HG03558 (cell line): ENCODE measurements at regions not wholly inside any gene's neighbourhood (a gene's known extent, or its start where the extent isn't known, plus 50 kb on each side); places are given as distances from the start of the nearest gene placed in this dataset.
A peak's percentile ranks its signal among the peaks of the same experiment; 100 is the strongest.
"Not testable (repeated sequence)": the region's sequence is repeated elsewhere in the genome, so short reads cannot be mapped to it uniquely, and the experiment has no call there.

ENCODE experiments used
- ATAC-seq: cut with Tn5 transposase; IDR thresholded peaks from one replicate; pipeline ENCODE4 v1.9.1; 2021; ENCODE audit warnings: moderate number of reproducible peaks; ENCODE audit not compliant: unreplicated experiment; ENCODE audit errors: extremely low read depth

DNA sequence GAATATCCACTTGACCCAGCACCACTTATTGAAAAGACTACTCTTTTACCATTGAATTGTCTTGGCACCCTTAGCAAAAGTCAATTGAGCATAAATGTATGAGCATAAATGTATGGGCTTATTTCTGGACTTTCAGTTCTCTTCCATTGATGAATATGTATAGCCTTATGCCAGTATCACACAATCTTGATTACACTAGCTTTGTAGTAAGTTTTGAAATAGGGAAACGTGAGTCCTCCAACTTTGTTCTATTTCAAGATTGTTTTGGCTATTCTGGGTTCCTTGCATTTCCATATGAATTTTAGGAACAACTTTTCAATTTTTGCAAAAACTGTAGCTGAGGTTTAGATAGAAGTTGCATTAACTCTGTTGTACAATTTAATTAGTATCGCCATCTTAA, 601.0 kb downstream of the TLE1 start:
- no peak for ATAC-seq

DNA sequence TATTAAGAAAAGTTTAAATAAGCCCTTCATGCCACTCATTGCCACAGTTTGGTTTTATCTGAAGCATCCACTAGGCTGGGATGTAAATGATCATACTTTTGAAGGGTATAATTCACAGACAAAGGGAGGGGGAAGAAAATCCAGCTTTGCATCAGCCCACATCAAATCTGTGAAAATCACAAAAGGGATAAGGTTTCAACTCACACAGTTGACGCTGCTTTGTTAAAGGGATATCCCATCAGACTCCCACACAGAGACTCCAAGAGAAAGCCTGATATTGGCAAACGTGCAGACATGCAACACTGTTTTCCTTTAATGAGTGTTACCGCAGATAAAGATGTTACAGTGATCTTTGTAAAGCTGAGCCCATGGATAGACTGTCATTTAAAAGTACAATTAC, 602.9 kb downstream of the TLE1 start:
- ATAC-seq: no peak

DNA sequence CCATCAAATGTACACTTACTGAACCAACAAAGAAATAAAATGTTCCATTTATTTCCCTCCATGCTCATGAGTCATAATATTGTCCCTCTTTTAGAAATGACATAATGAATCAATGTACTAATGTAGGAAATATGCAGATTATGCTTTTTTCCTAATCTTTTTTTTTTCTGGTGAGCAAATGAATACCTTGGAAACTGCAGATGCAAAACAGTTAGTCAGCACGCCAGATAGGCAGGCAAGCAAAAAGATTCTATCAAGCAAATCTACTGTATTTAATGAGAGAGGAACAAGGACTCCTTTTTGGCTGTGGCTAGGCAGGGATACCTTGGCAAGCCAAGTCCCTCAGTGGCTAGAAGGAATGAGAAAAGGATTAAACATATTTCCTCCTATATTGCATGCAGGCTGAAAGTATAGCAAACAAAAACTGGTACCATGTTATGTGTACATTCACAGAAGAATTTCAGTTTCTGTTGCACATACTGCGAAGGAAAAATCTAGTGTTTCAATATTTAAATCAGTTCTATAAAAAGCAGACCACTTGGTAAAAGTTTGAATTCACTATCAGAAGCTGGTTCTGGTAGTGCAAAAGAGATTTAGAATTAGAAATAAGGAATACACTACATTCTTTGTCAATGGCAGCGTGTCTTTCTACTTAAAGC, 605.4 kb downstream of the TLE1 start:
- ATAC-seq: peak; percentile 74

DNA sequence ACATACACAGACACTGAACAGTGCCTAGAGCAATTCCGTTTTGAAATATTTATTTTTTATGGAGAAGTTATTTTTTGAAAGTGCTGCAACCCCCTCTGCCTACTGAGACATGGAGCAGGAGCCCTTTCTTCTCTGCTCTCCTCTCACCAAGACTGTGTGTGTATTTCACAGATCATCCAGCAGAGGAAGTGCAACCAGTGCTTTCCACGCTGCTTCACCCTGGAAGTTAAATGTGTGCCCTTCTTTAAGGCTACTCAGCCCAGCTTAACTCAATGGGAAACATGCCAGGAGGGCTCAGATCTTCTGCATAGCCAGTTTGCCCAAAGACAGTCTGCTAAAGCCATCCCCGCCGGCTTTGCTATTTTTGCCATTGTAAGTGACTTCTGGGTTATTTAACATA, 606.3 kb downstream of the TLE1 start:
- no peak for ATAC-seq

DNA sequence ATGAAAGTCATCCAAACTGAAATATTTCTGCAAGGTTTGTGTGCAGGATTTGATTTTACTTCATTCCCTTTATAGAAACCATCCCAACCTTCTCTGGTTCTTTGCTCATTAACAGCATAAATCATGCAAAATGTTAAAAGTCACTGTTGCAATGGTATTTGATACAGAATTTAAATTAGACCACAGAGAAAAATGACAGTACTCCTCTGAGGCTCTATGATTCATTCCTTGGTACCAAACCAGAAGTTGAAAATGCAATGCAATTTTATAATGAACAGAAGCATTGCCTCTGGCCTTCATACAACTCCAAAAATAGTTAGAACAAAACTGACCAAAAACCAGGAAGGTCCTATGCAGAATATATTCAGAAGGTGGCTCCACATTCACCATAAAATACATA, 607.1 kb downstream of the TLE1 start:
- no peak for ATAC-seq

DNA sequence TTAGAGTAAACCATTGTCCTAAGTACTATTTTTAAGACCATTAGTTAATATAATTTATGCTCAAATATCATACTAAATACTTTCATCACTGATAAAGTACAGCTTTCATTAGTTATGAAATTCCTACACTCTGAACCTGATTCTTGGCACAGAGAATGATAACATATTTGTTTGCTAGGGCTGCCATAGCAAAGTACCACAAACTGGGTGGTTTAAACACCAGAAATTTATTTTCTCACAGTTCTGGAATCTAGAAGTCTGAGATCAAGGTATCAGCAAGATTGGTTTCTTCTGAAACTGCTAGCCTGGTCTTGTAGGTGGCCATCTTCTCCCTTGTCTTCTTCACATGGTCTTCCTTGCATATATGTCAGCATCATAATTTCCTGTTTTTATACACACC, 608.4 kb downstream of the TLE1 start:
- no peak for ATAC-seq

DNA sequence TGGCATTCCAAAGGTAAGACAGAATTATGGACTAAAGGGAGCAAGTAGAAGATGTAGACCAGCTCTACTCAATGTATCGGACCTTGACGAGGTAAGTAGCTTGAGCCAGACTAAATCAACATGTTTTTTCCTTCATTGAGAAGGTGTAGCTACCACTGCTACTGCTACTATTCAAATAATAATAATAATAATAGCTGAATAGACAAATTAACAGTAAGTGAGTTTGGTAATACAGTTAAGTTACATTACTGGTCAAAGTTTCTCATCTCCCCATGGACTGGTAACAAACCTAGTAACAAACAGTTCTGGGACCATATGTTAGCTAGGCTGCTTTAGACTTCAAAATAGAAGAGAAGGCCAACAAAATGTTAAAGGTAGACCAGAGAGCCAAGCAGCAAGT, 609.2 kb downstream of the TLE1 start:
- ATAC-seq: no peak

DNA sequence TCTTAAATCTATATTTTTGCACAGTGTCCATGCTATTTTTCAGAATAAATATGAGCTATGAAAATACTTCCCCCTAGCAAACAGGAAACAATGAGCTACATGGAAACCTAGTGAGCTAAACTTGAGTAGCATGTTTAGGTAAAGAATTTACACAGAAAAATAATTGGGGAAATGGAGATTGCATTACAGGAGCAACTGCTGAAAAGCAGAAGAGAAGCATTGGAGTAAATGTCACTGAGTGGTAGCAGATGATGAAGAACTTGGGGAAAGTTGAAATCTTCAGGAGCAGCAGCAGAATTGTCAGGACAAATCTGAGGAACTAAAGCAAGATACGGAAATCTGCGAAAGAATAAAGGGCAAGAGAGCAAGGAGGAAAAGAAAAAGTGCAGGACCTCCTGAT, 610.3 kb downstream of the TLE1 start:
- ATAC-seq: no peak

DNA sequence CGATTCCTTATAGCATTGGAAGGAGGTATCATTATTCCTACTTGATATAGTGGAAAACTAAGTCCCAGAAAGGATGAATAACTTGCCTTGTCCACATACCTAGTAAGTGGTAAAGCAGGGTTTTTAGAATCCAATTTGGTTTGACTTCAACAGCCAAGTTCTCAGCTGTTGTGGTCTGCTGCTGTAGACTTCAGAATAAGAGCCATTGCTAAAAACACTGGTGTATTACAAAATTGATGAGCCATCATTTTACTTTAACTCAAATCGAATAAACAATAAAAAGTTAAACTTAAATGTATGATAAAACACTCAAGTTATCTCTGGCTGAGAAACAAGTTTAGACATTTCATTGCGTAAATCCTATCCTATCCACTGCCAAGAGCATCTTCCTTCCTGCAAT, 610.8 kb downstream of the TLE1 start:
- ATAC-seq: no peak

DNA sequence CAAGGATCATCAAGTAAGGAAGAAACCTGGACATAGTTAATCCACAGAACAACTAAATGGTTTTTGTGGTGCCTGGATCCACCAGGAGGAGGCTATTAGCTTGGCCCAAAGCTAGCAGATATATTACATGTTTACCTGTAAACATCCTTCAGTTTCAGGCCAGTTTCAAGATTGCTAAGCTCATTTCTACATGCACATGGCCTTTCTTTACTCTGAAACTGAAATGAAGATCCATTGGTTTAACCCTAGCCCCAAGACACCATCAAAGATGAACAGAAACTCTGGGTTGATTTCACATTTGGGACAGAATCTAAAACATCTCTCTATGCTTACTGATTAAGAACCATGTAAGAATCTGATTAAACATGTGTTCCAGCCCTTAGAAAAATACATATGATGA, 611.8 kb downstream of the TLE1 start:
- no peak for ATAC-seq

DNA sequence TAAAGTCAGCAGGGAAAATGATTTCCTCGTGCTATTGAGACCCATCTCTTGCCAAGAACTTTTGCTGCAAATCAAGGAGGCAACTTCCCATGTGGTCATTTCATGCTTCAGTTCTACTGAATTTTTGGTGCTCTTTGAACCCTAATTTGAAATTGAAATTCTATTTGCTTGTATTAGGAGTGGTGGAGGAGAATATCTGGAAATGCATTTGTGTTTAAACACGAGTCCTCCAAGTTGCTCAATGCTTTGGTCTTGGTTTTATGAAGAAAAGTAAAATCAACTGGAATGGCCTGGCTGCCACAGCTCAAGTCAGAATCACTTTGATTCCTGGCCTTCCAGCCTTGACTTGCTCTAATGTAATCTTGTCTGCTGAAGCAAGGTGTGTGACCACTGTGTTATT, 613.2 kb downstream of the TLE1 start:
- ATAC-seq: no peak

DNA sequence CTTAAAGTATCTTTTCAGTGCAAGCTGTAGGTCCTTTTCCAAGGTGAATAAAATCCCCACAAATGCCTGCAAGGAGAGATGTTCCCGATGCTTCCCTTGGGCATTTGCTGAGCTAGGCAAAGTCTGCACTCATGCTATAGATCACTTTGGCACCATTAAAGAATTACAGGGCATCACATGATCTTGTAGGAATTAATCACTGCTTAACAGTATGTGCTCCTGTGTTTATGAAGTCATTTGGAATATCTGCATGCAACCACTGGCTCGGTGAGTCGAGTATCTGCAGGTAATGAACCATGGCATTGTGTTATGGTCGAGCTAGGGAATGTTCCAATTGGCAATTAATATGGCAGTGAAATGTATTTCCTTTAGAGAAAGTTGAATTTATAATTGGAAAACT, 615.1 kb downstream of the TLE1 start:
- ATAC-seq: no peak

DNA sequence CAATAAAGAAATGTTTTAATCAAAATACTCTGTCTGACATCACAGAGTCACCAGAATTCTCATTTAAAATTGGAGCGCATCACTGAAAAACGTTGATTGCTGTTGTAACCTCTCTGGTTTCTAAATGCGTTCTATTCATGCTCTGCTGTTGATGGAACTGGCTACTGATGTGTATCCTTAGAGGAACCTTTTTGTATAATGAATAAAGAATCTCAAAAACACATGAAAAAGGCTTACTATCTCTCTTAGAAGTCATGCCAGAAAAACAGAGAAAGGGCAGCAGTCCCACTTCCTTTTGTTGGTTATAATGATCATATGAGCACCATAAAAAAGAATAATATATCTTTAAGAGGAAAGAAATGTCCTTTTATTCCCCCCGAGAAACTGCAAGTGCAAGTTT, 615.5 kb downstream of the TLE1 start:
- no peak for ATAC-seq

DNA sequence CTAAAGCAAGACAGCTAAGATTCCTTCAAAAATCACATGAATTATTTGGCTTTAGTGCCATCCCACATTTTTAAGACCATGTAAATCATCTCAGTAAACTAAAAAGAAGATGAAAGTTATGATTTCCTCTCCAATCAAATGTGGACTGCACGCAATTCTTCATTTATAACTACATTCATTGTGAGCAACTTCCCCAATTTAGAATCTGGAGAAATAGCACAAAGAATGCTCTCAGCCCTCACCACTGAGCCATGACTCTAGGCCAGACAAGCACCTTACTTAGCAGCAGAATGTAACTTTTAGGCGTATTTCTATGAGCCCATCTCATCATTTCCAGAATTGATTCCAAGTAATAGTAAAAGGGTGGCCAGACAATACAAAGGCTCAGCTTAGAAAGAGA, 616.6 kb downstream of the TLE1 start:
- ATAC-seq: no peak

DNA sequence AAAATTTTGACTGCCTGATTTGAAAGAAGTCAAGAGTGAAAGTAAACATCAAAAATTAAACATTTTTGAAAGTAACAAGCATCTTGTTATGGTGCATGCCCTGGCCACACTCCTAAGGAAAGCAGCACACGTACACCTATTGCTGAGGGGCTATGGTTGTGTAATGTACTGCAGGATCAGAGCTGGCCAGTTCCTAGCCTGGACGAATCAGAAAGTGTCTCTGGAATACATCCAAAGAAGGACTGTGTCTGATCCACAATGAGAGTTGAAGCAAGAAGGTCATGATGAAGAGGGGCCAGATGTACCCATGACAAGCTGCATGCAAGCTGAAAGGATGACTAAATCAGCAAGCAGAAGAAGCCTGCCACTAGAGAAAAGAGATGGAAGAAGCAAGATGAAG, 618.2 kb downstream of the TLE1 start:
- no peak for ATAC-seq

DNA sequence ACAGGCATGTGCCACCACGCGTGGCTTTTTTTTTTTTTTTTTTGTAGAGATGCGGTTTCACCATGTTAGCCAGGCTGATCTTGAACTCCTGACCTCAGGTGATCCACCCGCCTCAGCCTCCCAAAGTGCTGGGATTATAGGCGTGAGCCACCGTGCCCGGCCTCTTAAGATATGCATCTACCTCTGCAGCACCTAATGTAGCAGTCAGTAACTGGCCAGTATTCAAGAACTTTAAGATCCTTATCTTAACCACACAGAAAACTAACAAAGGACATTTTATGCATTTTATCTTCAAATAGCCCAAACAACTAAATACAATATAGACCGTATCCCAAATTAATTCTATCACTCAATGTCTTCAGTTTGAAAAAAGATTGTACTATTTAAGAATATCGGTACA, 618.7 kb downstream of the TLE1 start:
- ATAC-seq: no peak

DNA sequence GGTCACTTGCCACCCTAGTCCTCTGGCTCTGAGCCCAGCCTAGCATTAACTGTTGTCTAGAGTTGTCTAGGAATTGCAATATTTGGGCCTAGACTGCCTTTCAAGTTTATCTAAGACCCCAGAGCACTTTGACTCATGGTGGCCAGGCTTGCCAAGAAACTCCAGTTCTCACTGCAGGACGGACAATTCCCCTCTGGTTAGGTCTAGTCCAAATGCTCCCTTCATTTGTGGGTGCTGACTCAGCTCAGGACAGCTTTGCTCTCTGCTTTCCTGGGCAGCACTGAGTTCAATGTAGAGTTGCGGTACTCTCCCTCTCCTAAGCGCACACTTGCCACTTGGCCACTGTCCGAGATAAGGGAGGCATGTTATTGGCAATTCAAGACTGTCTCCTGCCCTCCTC, 619.4 kb downstream of the TLE1 start:
- ATAC-seq: no peak

DNA sequence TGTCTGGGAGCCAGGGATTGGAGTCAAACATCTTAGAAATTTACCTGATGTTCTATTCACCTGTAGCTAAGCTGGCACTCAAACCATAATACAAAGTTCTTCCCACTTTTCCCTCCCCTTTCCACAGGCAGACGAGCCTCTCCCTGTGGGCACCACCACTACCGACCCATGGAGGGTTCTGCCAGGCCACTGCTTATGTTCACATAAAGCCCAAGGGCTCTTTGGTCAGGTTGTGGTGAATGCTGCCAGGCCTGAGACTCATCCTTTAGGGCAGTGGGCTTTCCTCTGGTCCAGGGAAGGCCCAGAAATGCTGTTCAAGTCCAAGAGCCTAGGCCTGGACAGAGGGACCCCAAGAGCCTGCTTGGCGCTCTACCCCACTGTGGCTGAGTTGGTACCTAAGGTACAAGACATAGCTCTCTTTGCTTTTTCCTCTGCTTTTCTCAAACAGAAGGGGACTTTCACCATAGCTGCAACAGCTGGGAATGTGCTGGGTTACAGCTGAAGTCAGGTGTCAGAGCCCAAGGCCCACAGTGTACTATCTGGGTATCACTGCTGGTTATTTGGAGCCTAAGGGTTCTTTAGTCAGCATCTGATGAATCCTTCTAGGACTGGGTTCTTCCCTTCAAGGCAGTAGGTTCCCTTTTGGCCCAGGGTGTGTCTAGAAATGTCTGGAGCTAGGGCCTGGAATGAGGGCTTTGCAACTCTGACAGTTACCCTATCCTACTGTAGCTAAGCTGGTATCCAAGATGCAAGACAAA, 620.1 kb downstream of the TLE1 start:
- no peak for ATAC-seq

DNA sequence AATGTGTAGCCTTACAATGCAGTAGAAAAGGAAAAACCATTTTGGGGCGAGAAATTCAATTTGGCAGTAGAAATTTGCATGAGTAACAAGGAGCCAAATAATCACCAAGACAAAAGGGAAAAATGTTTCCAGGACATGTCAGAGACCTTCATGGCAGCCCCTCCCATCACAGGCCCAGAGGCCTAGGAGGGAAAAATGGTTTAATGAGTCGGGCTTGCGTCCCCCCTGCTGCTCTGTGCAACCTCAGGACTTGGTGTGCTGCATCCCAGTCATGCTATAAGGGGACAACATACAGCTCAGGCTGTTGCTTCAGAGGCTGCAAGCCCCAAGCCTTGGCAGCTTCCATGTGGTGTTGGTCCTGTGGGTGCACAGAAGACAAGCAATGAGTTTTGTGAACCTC, 626.4 kb downstream of the TLE1 start:
- ATAC-seq: not testable (repeated sequence)

DNA sequence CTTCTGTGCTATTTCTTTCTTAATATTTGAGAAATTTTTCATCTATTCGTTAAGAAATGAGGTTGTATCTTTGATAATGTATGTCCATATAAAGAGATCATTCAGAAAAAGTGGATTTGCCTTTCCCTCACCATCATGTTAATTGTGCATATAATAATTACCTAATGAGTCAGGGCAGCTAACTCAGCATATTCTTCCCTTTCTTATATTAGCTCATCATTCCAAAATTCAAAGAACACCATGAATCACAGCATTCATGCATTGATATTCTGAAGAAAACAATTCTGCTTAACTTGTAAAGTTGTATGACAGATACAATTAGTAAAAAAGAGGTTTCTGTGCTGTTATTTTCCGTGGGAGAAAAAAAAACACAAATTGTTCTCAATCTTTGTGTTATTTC, 630.6 kb downstream of the TLE1 start:
- no peak for ATAC-seq

DNA sequence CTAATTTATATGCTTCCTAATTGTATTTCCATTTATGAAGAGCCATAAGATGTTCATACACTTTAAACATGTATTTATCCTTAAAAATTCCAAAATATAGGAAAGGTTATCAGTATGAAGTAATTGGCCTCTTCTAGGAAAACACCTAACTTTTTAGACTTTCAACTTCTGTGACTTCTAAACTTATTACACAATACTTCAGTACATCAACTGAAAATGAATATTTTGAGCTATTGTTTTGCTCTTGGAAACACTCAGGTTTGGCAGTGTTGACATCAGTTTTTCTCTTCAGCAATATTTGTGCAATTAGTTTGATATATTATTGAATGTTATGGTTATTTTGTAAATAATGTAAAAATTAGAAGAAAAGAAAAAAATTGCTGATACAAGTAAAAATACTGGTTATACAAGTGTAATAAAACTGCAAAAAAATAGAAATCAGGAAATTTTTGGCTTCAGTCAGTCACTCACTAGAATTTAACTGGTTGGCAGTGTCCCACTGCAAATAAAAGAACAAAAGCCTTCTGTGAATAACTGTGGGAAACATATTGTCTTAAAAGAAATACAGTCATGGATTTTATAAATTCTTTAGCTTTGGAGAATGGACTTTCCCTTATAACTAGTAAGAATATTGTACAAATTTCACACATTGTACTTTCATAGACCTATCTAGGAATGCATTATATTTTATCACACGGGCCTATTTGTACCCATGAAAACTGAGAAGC, 635.9 kb downstream of the TLE1 start:
- ATAC-seq: no peak

DNA sequence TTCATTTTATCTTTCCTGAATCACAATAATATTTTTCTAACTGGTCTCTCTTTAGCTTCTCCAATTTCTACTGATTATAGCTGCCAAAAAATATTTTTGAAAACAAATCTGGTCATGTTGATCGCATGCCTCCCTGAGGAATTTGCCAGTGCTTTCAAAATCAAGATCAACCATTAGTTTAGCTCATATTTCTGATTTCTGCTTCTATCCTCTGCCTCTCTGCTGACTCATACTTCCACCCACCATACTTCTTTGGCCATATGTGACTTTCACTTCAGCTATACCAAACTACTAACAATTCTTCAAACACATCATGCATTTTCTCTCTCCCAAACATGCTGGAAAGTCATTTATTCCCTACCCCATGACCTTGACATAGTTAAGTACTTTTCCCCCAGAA, 636.5 kb downstream of the TLE1 start:
- ATAC-seq: no peak
